ENCODE measurements at regions not wholly inside any gene's neighbourhood (a gene's known extent, or its start where the extent isn't known, plus 50 kb on each side); places are given as distances from the start of the nearest gene placed in this dataset.
"Not testable (repeated sequence)": the region's sequence is repeated elsewhere in the genome, so short reads cannot be mapped to it uniquely, and the experiment has no call there.

DNA sequence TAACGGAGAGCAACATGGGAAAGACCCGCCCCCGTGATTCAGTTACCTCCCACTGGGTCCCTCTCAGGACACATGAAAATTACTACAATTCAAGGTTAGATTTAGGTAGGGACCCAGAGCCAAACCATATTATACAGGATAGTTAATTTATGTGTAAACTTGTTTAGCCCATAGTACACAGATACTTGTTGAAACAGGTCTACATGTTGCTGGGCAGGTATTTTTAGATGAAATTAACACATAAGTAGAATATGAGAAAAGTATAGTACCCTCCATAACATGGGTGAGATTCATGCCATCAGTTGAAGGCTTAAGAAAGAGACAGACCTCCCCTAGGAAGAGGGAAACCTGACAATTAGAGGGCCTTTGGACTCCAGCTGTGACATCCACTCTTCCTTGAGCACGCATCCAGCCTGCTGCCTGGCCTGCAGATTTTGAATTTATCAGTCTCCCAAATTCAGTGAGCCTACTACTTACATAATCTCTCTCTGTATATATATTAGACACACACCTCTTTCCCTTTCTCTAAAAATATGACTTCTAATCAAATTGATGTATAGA lies 463.5 kb upstream of the NETO1 start:
- TF ChIP-seq, protein P1, sequence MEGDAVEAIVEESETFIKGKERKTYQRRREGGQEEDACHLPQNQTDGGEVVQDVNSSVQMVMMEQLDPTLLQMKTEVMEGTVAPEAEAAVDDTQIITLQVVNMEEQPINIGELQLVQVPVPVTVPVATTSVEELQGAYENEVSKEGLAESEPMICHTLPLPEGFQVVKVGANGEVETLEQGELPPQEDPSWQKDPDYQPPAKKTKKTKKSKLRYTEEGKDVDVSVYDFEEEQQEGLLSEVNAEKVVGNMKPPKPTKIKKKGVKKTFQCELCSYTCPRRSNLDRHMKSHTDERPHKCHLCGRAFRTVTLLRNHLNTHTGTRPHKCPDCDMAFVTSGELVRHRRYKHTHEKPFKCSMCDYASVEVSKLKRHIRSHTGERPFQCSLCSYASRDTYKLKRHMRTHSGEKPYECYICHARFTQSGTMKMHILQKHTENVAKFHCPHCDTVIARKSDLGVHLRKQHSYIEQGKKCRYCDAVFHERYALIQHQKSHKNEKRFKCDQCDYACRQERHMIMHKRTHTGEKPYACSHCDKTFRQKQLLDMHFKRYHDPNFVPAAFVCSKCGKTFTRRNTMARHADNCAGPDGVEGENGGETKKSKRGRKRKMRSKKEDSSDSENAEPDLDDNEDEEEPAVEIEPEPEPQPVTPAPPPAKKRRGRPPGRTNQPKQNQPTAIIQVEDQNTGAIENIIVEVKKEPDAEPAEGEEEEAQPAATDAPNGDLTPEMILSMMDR (conservative IDR thresholded peaks at IDR 0.05; ENCODE audit: low read length): no peak
- H3K4me3 ChIP-seq (ENCODE audit: low read length): no peak overlapping the region
- no peak for DNase-seq (ENCODE audit: low read depth)

DNA sequence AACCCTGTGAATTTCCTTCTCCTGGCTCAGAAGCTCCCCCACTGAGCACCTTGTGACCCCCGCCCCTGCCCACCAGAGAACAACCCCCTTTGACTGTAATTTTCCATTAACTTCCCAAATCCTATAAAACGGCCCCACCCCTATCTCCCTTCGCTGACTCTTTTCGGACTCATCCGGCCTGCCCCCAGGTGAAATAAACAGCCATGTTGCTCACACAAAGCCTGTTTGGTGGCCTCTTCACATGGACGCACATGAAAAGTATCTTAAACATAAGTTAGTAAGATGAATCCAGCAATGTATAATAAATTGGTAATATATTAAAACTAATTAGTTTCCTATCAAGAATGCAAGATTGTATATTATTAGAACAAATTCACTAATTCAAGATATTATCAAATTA lies 462.3 kb upstream of the NETO1 start:
- not testable (repeated sequence) for H3K4me3 ChIP-seq (ENCODE audit: low read length); DNase-seq (ENCODE audit: low read depth)

DNA sequence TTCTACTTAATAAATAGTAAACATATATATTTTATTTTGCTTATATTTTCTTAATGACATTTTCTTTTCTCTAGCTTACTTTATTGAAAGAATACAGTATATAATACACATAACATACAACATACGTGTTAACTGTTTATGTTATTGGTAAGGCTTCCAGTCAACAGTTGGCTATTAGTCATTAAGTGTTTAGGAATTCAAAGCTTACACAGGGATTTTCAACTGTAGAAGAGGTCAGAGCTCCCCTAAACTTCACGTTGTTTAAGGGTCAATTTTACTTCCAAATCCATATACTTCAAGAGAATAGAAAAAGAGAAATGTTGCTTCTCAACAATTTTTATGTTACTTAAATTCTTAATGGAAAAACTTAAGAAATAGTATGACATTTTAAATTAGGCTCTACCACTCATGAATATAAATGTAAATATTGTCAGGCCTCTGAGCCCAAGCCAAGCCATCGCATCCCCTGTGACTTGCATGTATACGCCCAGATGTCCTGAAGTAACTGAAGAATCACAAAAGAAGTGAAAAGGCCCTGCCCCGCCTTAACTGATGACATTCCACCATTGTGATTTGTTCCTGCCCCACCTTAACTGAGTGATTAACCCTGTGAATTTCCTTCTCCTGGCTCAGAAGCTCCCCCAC lies 456.5 kb upstream of the NETO1 start:
- DNase-seq (ENCODE audit: low read depth); H3K4me3 ChIP-seq (ENCODE audit: low read length): not testable (repeated sequence)

DNA sequence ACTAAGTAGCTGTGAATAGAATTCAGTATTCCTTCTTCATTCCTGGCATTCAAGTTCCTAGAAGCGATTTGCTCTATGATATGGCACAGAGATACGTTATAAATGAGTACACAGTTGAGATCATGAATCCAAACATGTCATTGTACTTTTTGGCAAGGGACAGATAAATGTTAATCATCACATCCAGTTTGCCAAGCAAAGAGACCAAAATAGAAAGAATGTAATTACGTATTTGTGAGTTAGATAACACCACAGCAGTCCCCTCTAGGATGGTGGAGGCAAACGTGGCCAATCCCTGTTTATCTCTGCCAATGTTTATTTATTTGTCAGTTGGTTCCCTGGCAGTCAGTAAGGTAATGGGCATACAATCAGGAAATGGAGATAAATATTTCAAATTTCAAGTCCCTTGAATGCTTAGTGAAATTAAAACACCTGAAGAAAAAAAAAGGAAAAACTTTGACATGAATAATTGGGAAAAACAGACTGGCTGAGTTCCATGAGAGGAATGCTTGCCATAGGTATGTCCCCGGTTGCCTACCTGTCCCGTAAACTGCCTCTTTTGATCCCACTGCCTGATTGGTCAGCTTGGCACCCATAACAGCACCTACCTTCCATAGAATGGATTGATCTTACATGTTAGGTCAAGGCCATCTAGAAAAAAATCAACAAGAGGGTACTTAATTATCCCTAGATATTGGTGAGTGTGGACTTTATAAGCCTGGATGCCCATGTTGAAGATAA lies 451.1 kb upstream of the NETO1 start:
- TF ChIP-seq, protein P1 (conservative IDR thresholded peaks at IDR 0.05; ENCODE audit: low read length): no peak
- H3K4me3 ChIP-seq (ENCODE audit: low read length): no peak overlapping the region
- peak; percentile 7 for DNase-seq (ENCODE audit: low read depth)

DNA sequence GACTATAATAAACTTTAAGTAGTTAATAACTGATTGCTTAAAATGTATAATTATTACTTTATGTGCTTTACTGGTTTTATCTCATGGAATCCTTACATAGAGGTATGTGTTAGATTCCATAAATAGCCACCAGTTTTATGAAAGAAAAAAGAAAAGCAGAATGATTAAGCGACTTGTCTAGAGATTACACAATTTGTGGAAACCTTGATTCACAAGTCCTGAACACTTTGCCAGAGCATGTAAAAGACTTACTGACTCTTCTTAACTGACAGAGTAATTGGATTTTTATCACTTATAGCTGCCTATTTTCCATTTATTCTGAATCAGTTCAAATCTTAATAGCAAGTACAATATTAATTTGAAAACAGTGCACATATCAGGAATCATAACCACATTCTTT lies 448.7 kb upstream of the NETO1 start:
- no peak overlapping the region for H3K4me3 ChIP-seq (ENCODE audit: low read length)
- TF ChIP-seq, protein P1 (conservative IDR thresholded peaks at IDR 0.05; ENCODE audit: low read length): no peak
- DNase-seq (ENCODE audit: low read depth): peak; percentile 37

DNA sequence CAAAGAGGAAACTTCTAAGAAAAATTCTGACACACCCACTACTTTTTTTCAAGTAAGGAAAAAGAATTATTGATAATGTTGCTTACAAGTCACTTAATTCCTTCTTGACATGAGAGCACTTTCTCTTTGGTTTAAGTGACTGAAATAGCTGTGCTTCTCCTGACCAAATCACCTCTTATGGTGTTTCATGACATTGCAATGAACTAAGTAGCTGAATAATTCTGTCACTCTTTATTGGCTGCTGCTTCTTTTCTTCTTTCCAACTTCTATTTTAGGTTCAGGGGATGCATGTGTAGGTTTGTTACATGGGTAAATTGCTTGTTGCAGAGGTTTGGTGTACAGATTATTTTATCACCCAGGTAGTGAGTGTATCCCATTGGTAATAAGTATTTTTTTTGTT lies 447.6 kb upstream of the NETO1 start:
- no peak for DNase-seq (ENCODE audit: low read depth)
- TF ChIP-seq, protein P1 (conservative IDR thresholded peaks at IDR 0.05; ENCODE audit: low read length): no peak
- H3K4me3 ChIP-seq (ENCODE audit: low read length): no peak overlapping the region

DNA sequence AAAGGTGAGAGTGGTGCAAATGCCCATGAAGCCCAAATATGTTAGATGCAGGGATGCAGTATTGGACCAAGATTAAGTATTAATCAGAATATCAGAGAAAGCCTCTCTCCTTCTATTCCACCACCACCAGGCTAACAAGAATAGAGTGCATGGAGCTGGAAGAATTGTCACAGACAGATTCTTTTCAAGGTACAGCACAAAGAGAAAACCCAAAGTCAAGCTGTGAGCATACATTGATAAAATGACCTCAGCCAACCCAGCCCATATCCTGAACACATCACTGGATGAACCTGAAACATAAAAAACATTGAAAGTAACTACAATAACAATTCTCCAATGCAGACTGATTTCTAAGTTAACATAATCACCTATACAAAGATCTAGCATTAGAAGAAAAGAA lies 445.7 kb upstream of the NETO1 start:
- no peak overlapping the region for H3K4me3 ChIP-seq (ENCODE audit: low read length)
- TF ChIP-seq, protein P1 (conservative IDR thresholded peaks at IDR 0.05; ENCODE audit: low read length): no peak
- DNase-seq (ENCODE audit: low read depth): no peak

DNA sequence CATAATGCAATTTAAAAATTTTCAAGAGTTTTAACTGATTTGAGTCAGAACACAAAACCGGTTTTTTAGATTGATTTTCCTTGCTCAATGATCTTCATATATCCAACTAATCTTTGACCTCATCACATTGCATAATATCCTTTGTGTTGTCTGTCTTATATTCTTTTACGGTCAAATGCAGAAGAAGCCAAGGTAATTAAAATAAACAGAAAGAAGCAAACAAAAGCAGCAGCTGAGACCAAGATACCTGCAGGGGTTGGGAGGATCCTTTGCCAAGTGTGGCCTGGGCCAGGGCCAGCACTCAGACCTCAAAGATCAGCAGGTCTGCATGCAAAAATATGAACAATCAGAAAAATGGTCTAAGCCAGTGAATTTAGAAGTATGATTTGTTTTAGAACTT lies 428.9 kb upstream of the NETO1 start:
- TF ChIP-seq, protein P1 (conservative IDR thresholded peaks at IDR 0.05; ENCODE audit: low read length): no peak
- H3K4me3 ChIP-seq (ENCODE audit: low read length): no peak overlapping the region
- DNase-seq (ENCODE audit: low read depth): no peak

All from AG10803 (cell line).